Endothelial cell of umbilical vein (primary cell): ENCODE measurements at regions not wholly inside any gene's neighbourhood (a gene's known extent, or its start where the extent isn't known, plus 50 kb on each side); places are given as distances from the start of the nearest gene placed in this dataset.

ENCODE experiments used
- BruUV-seq: library from RNA; stranded (reverse); fragments of 400-500 nt; replicated peaks from 2 replicates; lab custom pipeline; 2021; lab: Mats Ljungman, UMichigan
- CTCF ChIA-PET: fragments of 300-600, 350-600 bp; sonication (Branson Sonifier 250); formaldehyde crosslinking; loops from one replicate; lab custom pipeline; 2021; ENCODE audit warnings: antibody characterized with exemption, inconsistent platforms; lab: Charles Lee
- POLR2A ChIA-PET: fragments of 300-600, 350-600 bp; sonication (Branson Sonifier 250); formaldehyde crosslinking; loops from one replicate; lab custom pipeline; 2021; ENCODE audit warnings: antibody characterized with exemption, inconsistent platforms; lab: Charles Lee
- DNase-seq: peaks from one replicate; pipeline ENCODE4 v3.0.0-alpha.2; 2011; ENCODE audit warnings: low read depth, low spot score
- FAIRE-seq: peaks from 2 replicates; lab custom pipeline; 2011; peaks lifted over from hg19 to GRCh38; lab: Jason Lieb, UNC
- H2AFZ ChIP-seq: 2 replicates; pipeline ENCODE4 v1.6.0; 2012; ENCODE audit warnings: low read depth, low read length, control low read depth, inconsistent platforms
- H3K27ac ChIP-seq: 2 replicates; pipeline ENCODE4 v1.5.1; 2011; ENCODE audit warnings: low read depth, mild to moderate bottlenecking, control low read depth, low read length, moderate library complexity; ENCODE audit not compliant: insufficient read depth
- H3K27me3 ChIP-seq, 2 experiments: 2 replicates each; pipeline versions ENCODE4 v1.6.0 to v1.6.1; 2011; ENCODE audit warnings: low read length in 2 of 2, mixed read lengths in 1 of 2; ENCODE audit not compliant: control insufficient read depth in 2 of 2, insufficient read depth in 2 of 2
- H3K36me3 ChIP-seq, 2 experiments: 2 replicates in 1 of 2; 3 replicates in 1 of 2; pipeline ENCODE4 v1.5.1; 2011; ENCODE audit warnings: low read length in 2 of 2, mild to moderate bottlenecking in 1 of 2, moderate library complexity in 1 of 2; ENCODE audit not compliant: control insufficient read depth in 2 of 2, insufficient read depth in 2 of 2; ENCODE audit errors: extremely low read depth in 1 of 2
- H3K4me1 ChIP-seq: 3 replicates; pipeline ENCODE4 v1.5.1; 2011; ENCODE audit warnings: mild to moderate bottlenecking, low read length; ENCODE audit not compliant: control insufficient read depth, insufficient read depth; ENCODE audit errors: extremely low read depth
- H3K4me2 ChIP-seq: 2 replicates; pipeline ENCODE4 v1.6.1; 2011; ENCODE audit warnings: low read length, control low read depth, mixed read lengths; ENCODE audit not compliant: insufficient read depth
- H3K4me3 ChIP-seq, 3 experiments: fragments of 200-600 bp in 1 of 3; sonication (generic), shearing (Covaris generic) in 1 of 3; replicated peaks in 1 of 3; 2 replicates each; pipeline ENCODE4 v1.5.1; 2011 to 2016; ENCODE audit warnings: control low read depth in 3 of 3, low read length in 3 of 3, mild to moderate bottlenecking in 2 of 3, inconsistent platforms in 1 of 3, low read depth in 1 of 3, moderate library complexity in 1 of 3; ENCODE audit not compliant: insufficient read depth in 1 of 3
- H3K79me2 ChIP-seq: 2 replicates; pipeline ENCODE4 v1.6.0; 2012; ENCODE audit warnings: low read length, inconsistent platforms; ENCODE audit not compliant: control insufficient read depth, insufficient read depth
- H3K9ac ChIP-seq: replicated peaks from 2 replicates; pipeline ENCODE3; 2011; ENCODE audit warnings: low read length, control low read depth; ENCODE audit not compliant: insufficient read depth; ENCODE audit errors: extremely low read depth
- H3K9me1 ChIP-seq: replicated peaks from 3 replicates; pipeline ENCODE4 v1.6.0; 2011; ENCODE audit warnings: mild to moderate bottlenecking, low read length; ENCODE audit not compliant: control insufficient read depth, insufficient read depth; ENCODE audit errors: extremely low read depth
- H3K9me3 ChIP-seq: replicated peaks from 2 replicates; pipeline ENCODE4 v1.5.1; 2012; ENCODE audit warnings: low read length, inconsistent platforms; ENCODE audit not compliant: control insufficient read depth, insufficient read depth
- H4K20me1 ChIP-seq: replicated peaks from 2 replicates; pipeline ENCODE3; 2011; ENCODE audit warnings: mild to moderate bottlenecking, low read length; ENCODE audit not compliant: control insufficient read depth, insufficient read depth; ENCODE audit errors: extremely low read depth
- CTCF ChIP-seq, 2 donors: IDR thresholded peaks; 1 replicate in 1 of 2; 2 replicates in 1 of 2; pipeline ENCODE4 v1.5.1; 2011; ENCODE audit warnings: low read length in 2 of 2, mild to moderate bottlenecking in 2 of 2, moderate library complexity in 2 of 2, control low read depth in 1 of 2, inconsistent platforms in 1 of 2, low read depth in 1 of 2; ENCODE audit not compliant: insufficient read depth in 1 of 2; ENCODE audit errors: extremely low read depth in 1 of 2
- EZH2 ChIP-seq: IDR thresholded peaks from 2 replicates; pipeline ENCODE4 v1.6.1; 2012; ENCODE audit warnings: borderline replicate concordance, low read depth, mild to moderate bottlenecking, moderate library complexity, low read length, inconsistent platforms; ENCODE audit not compliant: severe bottlenecking
- FOS ChIP-seq: IDR thresholded peaks from 2 replicates; pipeline ENCODE4 v1.6.1; 2011; ENCODE audit warnings: mild to moderate bottlenecking, low read length, moderate library complexity, borderline replicate concordance; ENCODE audit not compliant: insufficient read depth
- GATA2 ChIP-seq: IDR thresholded peaks from 2 replicates; pipeline ENCODE4 v1.7.0; 2011; ENCODE audit warnings: low read depth, mild to moderate bottlenecking, moderate library complexity, mixed read lengths, low read length; ENCODE audit not compliant: insufficient read length, insufficient read depth
- JUN ChIP-seq: IDR thresholded peaks from 2 replicates; pipeline ENCODE4 v1.6.1; 2011; ENCODE audit warnings: borderline replicate concordance, low read depth; ENCODE audit not compliant: insufficient read length, insufficient read depth
- MAX ChIP-seq: IDR thresholded peaks from 2 replicates; pipeline ENCODE4 v1.6.1; 2011; ENCODE audit not compliant: insufficient read depth, insufficient read length
- MYC ChIP-seq: IDR thresholded peaks from one replicate; pipeline ENCODE4 v1.6.1; 2011; ENCODE audit warnings: mild to moderate bottlenecking, low read depth, low read length
- POLR2A ChIP-seq: IDR thresholded peaks from 2 replicates; pipeline ENCODE4 v1.6.1; 2012; ENCODE audit warnings: low read depth, mild to moderate bottlenecking, control low read depth, low read length
- POLR2AphosphoS5 ChIP-seq: IDR thresholded peaks from 2 replicates; pipeline ENCODE4 v1.6.1; 2012; ENCODE audit warnings: low read depth, mild to moderate bottlenecking, control low read depth, low read length, moderate library complexity; ENCODE audit not compliant: insufficient read depth
- dilution Hi-C: fragments of 300-500 bp; cut with MboI; formaldehyde crosslinking; loops from one replicate; pipeline ENCODE4 v1.15.0; 2019; ENCODE audit warnings: low sequenced_read_pairs; ENCODE audit not compliant: extremely low pct_ligation_motif_present
- intact Hi-C: fragments of 100-400 bp; cut with micrococcal nuclease; formaldehyde crosslinking; loops from one replicate; pipeline ENCODE4 v1.10.0; 2022

DNA sequence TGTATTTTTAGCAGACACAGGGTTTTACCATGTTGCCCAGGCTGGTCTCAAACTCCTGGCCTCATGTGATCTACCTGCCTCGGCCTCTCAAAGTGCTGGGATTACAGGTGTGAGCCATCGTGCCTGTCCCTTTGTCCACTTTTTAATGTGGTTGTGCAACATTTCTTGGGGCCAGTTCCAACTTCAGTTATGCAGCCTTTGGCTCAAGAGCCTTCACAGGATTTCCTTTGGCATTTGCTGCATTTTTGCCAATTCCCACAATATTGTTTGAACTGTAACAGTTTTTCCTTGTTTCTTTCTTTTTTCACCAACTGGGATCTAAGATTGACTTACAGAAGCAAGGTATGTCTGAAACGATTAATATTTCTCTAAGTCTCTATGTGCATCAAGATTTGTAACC, 63.6 kb downstream of the EDN1 start:
- peak overlapping the region; percentile 8 for H3K4me2 ChIP-seq
- no TSS peak for BruUV-seq
- peaks cover 19% of the 10 kb centered on the region for H3K4me1 ChIP-seq
- H4K20me1 ChIP-seq = no peaks in the 10 kb centered on the region
- H3K9me3 ChIP-seq = no peaks in the 10 kb centered on the region
- no peaks in the 10 kb centered on the region for H3K27me3 ChIP-seq
- POLR2A ChIA-PET = no interaction called here
- no peaks in the 10 kb centered on the region for H3K36me3 ChIP-seq
- H3K79me2 ChIP-seq = no peaks in the 10 kb centered on the region
- intact Hi-C loops (no loop called here), dilution Hi-C loops (no loop called here)
- no peak overlapping the region for H3K27ac ChIP-seq
- no peak overlapping the region for H3K9ac ChIP-seq
- FAIRE-seq (no peak), DNase-seq (peak; percentile 54)
- no peak overlapping the region for H3K4me3 ChIP-seq
- H3K9me1 ChIP-seq = no peaks in the 10 kb centered on the region
- TF ChIP-seq EZH2 (no peak), POLR2A (no peak), JUN (no peak), CTCF (IDR thresholded peaks at IDR 0.05; ENCODE audit: extremely low read depth in 1 of 2, insufficient read depth in 1 of 2, low read depth in 1 of 2, low read length in 2 of 2) (no peak), MYC (no peak), FOS (no peak), GATA2 (no peak), MAX (no peak), POLR2AphosphoS5 (no peak)
- CTCF ChIA-PET = no interaction called here
- H2AFZ ChIP-seq = no peak overlapping the region
